Fibroblast of skin of right quadriceps (primary cell): ENCODE measurements at regions not wholly inside any gene's neighbourhood (a gene's known extent, or its start where the extent isn't known, plus 50 kb on each side); places are given as distances from the start of the nearest gene placed in this dataset.
A peak's percentile ranks its signal among the peaks of the same experiment; 100 is the strongest.
"Not testable (repeated sequence)": the region's sequence is repeated elsewhere in the genome, so short reads cannot be mapped to it uniquely, and the experiment has no call there.

Source experiments
- DNase-seq: peaks from one replicate; pipeline ENCODE4 v3.0.0-alpha.2; 2013

DNA sequence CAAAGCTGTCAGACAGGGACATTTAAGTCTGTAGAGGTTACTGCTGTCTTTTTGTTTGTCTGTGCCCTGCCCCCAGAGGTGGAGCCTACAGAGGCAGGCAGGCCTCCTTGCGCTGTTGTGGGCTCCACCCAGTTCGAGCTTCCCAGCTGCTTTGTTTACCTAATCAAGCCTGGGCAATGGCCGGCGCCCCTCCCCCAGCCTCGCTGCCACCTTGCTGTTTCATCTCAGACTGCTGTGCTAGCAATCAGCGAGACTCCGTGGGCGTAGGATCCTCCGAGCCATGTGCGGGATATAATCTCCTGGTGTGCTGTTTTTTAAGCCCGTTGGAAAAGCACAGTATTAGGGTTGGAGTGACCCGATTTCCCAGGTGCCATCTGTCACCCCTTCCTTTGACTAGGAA is 454.2 kb upstream of the CCDC196 start:
- not testable (repeated sequence) for DNase-seq

- DNase-seq, result no peak
Observed at GRCh38 chr14:66032800-66033199, 453.4 kb upstream of the CCDC196 start.

GRCh38 chr14:66036547-66036946 is 449.6 kb upstream of the CCDC196 start:
- DNase-seq, result no peak

DNA sequence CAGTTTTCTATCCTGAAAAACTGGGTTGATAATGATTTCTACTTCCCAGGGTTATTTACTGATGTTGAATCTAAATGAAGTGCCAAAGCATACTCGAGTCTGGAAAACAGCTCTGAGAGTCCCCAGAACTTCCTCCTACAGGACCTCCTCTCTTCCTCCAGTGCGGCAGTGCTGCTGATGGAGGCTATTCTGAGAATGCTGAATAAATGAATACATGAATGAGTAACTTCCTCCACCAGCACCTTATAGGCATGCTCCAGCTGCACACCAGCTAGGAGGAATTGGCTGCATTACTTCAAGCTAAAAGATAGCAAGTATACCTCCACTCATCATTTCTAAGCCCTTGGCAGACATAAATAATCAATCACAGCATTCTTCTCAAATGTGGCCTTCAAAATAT is 448.8 kb upstream of the CCDC196 start:
- no peak for DNase-seq

DNA sequence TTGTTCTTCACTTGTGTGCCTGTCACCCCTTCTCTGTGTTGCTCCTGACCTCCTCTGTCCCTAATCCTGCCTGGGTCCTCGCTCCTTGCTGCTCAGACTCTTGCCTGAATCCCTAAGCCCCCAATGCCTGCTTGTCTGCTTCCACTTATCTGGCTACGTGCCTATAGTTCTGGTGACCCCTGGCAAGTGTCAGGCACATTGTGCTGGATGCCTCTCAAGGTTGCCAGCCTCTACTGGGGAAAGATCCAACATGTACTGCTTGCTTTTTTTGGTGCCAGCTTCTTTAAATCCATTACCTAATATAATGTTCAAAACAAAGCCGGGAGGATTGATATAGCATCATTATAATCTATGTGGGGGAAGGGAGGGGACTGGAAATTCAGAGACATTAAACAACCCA is 448.0 kb upstream of the CCDC196 start:
- DNase-seq, result no peak

GRCh38 chr14:66038618-66039017 is 447.6 kb upstream of the CCDC196 start:
- peak; percentile 84 for DNase-seq

DNA sequence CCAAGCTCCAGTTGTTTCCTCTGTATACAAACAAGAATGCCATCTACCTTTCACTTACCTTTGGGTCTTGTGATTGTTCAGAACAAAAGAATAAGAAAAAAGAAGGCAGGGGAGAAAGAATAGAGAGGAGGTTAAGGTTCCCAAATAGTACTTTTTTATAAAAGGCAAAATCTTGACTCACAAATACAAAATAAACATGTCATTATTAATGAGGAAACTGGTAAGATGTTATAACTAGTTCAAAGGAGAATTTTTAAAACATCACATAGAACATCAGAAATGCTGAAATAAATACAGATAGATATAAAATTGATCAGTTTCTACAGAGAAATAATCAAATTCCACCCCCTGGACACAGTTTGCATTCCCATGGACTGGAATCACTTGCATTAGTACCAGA is 446.7 kb upstream of the CCDC196 start:
- DNase-seq, result no peak

DNA sequence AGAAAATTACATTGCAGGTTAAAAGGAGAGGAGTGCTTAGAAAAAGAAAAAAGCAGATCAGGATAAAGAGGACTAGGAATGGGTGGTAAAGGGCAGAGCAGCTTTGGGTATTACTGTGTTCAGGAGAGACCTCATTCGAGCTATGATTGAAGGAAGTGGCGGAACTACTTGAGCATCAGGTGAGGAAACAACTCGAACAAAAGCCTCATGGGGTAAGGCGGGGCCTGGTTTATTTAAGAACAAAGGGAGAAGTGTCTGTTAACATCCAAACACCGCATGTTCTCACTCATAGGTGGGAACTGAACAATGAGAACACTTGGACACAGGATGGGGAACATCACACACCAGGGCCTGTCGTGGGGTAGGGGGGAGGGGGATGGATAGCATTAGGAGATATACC is 444.6 kb upstream of the CCDC196 start:
- no peak for DNase-seq

GRCh38 chr14:66043921-66044320 is 442.2 kb upstream of the CCDC196 start:
- peak; percentile 66 for DNase-seq

DNA sequence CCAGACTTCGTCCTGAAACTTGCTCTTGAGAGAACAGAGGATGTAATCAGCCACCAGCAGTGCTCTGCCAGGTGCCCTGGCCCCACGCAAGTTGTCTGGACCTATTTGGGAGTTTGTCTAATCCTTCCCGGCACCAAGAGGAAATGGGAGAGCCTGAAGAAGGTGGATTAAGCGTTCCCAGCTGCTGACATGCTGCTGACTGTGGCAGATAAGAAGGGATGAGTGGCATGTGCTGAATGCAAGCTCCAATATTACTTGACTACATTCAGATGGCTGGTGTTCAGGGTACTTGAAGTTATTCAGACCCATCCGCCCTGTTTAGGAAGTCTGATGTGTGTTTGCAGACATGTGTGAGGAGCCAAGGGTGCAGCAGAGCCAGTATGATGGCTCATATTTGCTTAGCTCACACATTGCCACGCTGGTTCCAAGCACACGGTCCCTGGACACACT is 440.6 kb upstream of the CCDC196 start:
- DNase-seq, result peak; percentile 57

- peak; percentile 34 for DNase-seq
Observed at GRCh38 chr14:66046035-66046434, 440.1 kb upstream of the CCDC196 start.

GRCh38 chr14:66046591-66046990 is 439.6 kb upstream of the CCDC196 start:
- DNase-seq, result no peak

GRCh38 chr14:66056268-66056907 is 429.8 kb upstream of the CCDC196 start:
- no peak for DNase-seq

GRCh38 chr14:66056926-66057552 is 429.1 kb upstream of the CCDC196 start:
- no peak for DNase-seq

GRCh38 chr14:66065188-66065587 is 421.0 kb upstream of the CCDC196 start:
- no peak for DNase-seq

GRCh38 chr14:66066981-66067776 is 419.0 kb upstream of the CCDC196 start:
- peak; percentile 79 for DNase-seq

DNA sequence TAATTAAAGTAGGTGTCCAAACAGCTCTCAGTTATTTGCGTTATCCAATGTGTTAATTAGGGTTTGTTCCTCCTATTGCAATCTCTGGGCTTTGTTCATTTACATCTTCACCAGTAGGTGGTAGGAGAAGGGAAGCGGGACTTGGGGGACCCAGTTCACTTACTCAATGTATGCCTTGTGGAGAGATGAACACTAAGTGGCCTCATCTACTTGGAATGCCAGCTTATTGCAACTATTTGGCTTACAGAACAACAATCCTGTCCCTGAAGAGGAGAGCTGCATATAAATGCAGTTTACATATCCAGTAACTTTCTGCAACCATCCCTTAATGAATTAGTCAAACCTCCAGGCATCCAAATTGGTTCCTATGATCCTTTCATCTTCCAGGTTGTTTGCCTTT is 417.1 kb upstream of the CCDC196 start:
- peak; percentile 52 for DNase-seq

GRCh38 chr14:66069830-66070541 is 416.2 kb upstream of the CCDC196 start:
- no peak for DNase-seq

DNA sequence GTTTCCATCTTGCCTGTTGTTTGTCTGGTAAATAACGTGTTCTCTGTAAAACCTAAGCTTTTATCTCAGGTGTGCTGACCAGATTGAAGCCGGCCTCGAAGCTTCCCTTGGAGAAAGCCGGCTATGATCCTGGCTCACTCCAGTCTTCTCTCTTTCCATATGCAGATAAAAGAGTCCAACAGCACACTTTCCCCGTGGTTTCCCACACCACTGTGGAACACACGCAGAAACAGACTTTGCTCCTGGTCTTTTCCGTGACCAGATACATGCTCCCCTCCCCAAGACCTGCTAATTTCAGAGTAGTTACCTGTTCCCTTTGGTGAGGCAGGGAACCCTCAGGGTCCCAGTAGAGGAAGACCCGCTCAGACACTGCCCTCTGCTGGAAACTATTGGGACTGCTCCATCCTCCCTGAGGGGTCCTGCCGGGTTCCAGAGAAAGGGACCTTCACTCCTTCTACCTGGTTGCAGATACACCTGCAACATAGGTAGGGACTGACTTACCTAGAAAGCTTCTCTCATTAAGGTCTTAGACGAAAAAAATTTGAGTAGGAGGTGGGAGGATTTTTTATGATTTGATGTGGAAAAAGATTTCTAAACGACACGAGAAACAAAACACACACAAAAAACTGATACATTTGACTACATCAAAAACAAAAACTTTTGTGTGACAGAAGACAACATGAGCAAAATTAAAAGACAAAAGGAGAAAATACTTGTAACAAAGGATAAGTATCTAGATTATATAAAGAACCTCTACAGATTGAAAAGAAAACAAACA is 415.4 kb upstream of the CCDC196 start:
- peak; percentile 30 for DNase-seq

DNA sequence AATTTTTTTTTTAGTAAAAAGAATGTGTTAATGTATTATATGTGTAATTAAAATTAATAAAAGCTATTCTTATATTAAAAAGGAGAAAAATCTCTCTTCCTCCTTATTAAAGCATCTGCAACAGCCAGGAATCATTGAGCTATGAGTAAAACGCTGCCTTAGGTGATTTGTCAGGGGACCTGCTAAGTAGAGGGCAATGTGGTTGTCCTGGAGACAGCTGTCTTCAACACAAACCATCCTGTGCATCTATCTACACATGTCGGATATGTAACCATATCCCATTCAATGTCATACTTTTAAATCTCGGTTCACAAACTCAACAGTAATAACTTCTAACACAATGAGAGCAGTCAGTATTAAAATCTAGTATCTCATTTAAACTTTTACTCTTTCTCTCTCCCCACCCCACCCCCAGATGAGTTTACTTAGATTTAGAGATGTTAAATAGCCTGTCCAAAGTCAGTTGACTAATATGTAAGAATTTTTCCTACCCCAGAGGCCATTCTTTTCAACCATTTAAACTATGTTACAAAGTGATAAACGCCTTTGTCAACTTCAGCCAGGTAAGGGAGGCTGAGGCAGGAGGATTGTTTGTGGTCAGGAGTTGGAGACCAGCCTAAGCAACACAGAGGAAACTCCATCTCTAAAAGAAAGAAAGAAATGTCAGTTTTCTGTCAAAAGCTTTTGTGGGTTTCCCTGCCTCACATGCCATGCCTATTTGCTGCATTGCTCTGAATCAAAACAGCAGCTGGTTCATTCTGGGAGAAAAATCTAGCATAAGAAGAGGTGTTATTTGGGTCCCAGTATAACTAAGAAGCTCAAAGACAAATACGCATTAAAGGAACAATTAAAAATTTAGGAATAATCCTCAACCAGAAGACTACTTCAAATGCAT is 413.7 kb upstream of the CCDC196 start:
- no peak for DNase-seq

DNA sequence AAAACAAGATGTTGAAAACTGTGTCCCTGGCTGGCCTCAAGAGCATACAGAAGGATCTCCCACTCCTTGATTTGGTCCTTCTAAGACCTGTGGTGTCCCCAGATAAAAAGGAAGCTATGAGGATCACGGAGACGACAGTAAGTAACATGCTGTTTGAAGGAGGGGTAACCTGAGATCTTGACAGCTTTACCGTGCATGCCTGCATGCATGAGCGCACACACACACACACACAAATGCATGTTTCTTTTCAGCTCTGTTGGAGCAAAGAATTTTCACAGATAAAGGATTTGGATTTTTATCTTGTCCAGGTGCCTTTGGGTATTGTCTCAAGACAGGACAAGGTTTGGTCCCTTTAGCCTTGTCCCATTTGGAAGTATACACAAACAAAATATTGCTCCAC is 411.6 kb upstream of the CCDC196 start:
- no peak for DNase-seq
